ENCODE measurements at regions not wholly inside any gene's neighbourhood (a gene's known extent, or its start where the extent isn't known, plus 50 kb on each side); places are given as distances from the start of the nearest gene placed in this dataset.

GRCh38 chr22:19636696-19637407, 77.5 kb upstream of the SEPTIN5 start:
- no peak for DNase-seq (ENCODE audit: extremely low read depth in 1 of 11, low read depth in 9 of 11, low spot score in 4 of 11)

GRCh38 chr22:19637408-19638281, 76.7 kb upstream of the SEPTIN5 start:
- no peak for DNase-seq (ENCODE audit: extremely low read depth in 1 of 11, low read depth in 9 of 11, low spot score in 4 of 11)

GRCh38 chr22:19638282-19639015, 75.9 kb upstream of the SEPTIN5 start:
- no peak for DNase-seq (ENCODE audit: extremely low read depth in 1 of 11, low read depth in 9 of 11, low spot score in 4 of 11)

GRCh38 chr22:19639610-19640135, 74.6 kb upstream of the SEPTIN5 start:
- DNase-seq (ENCODE audit: extremely low read depth in 1 of 11, low read depth in 9 of 11, low spot score in 4 of 11): no peak

GRCh38 chr22:19640306-19640705, 74.0 kb upstream of the SEPTIN5 start:
- no peak for DNase-seq (ENCODE audit: extremely low read depth in 1 of 11, low read depth in 9 of 11, low spot score in 4 of 11)

GRCh38 chr22:19641254-19641982, 72.9 kb upstream of the SEPTIN5 start:
- peak in 2 of 11 donors; percentile 44 to 52 for DNase-seq (ENCODE audit: extremely low read depth in 1 of 11, low read depth in 9 of 11, low spot score in 4 of 11)

- DNase-seq (ENCODE audit: extremely low read depth in 1 of 11, low read depth in 9 of 11, low spot score in 4 of 11): no peak
Observed at GRCh38 chr22:19641983-19642451, 72.3 kb upstream of the SEPTIN5 start.

- DNase-seq (ENCODE audit: extremely low read depth in 1 of 11, low read depth in 9 of 11, low spot score in 4 of 11): no peak
Observed at GRCh38 chr22:19643448-19644313, 70.6 kb upstream of the SEPTIN5 start.

- no peak for DNase-seq (ENCODE audit: extremely low read depth in 1 of 11, low read depth in 9 of 11, low spot score in 4 of 11)
Observed at GRCh38 chr22:19644314-19645223, 69.7 kb upstream of the SEPTIN5 start.

GRCh38 chr22:19645391-19645790, 68.9 kb upstream of the SEPTIN5 start:
- no peak for DNase-seq (ENCODE audit: extremely low read depth in 1 of 11, low read depth in 9 of 11, low spot score in 4 of 11)

GRCh38 chr22:19645905-19646304, 68.4 kb upstream of the SEPTIN5 start:
- no peak for DNase-seq (ENCODE audit: extremely low read depth in 1 of 11, low read depth in 9 of 11, low spot score in 4 of 11)

- DNase-seq (ENCODE audit: extremely low read depth in 1 of 11, low read depth in 9 of 11, low spot score in 4 of 11): no peak
Observed at GRCh38 chr22:19646383-19646782, 67.9 kb upstream of the SEPTIN5 start.

- no peak for DNase-seq (ENCODE audit: extremely low read depth in 1 of 11, low read depth in 9 of 11, low spot score in 4 of 11)
Observed at GRCh38 chr22:19648419-19648929, 65.8 kb upstream of the SEPTIN5 start.

GRCh38 chr22:19652316-19652715, 62.0 kb upstream of the SEPTIN5 start:
- no peak for DNase-seq (ENCODE audit: extremely low read depth in 1 of 11, low read depth in 9 of 11, low spot score in 4 of 11)

GRCh38 chr22:19654338-19654987, 59.8 kb upstream of the SEPTIN5 start:
- no peak for DNase-seq (ENCODE audit: extremely low read depth in 1 of 11, low read depth in 9 of 11, low spot score in 4 of 11)

GRCh38 chr22:19655399-19655798, 58.9 kb upstream of the SEPTIN5 start:
- no peak for DNase-seq (ENCODE audit: extremely low read depth in 1 of 11, low read depth in 9 of 11, low spot score in 4 of 11)
